ENCODE measurements at regions not wholly inside any gene's neighbourhood (a gene's known extent, or its start where the extent isn't known, plus 50 kb on each side); places are given as distances from the start of the nearest gene placed in this dataset.

DNA sequence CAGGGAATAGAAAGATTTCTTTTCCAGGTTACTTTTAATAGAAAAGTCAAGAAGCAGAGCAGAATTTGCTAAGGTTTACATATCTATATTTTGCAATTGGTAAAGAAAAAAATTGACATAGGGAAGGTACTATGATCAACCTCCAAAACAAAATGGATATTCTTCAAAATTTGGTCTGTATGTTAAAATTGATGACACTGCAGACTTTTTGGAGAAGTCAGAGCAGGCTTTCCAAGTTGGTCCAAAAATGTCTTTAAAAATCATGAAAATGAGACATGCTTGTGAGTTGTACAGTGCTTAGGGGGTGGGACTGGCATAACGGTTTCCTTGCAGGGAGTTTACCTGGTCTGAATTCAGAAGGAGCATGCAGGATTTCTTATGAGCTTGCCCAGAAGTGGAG lies 77.0 kb downstream of the TFPI2 start:
- Histone ChIP-seq H3K27me3 (ENCODE audit: control insufficient read depth in 4 of 4, insufficient read depth in 4 of 4, low read length in 3 of 4) (no peaks in the 10 kb centered on the region), H3K4me3 (ENCODE audit: low read depth in 1 of 3, low read length in 3 of 3) (no peak overlapping the region), H3K4me1 (ENCODE audit: control insufficient read depth in 4 of 4, insufficient read depth in 4 of 4, low read length in 3 of 4) (no peaks in the 10 kb centered on the region), H3K36me3 (ENCODE audit: control insufficient read depth in 4 of 4, insufficient read depth in 3 of 4, low read depth in 1 of 4, low read length in 3 of 4) (no peaks in the 10 kb centered on the region), H3K9ac (ENCODE audit: low read depth in 1 of 2, low read length in 2 of 2) (no peak overlapping the region), H3K9me3 (ENCODE audit: control insufficient read depth in 4 of 4, low read length in 3 of 4) (no peaks in the 10 kb centered on the region), H3K27ac (ENCODE audit: low read depth in 1 of 2, low read length in 2 of 2) (no peak overlapping the region)
- DNase-seq (ENCODE audit: low spot score) = no peak
- TF ChIP-seq JUND (IDR thresholded peaks at IDR 0.05) (no peak), HNF4A (conservative IDR thresholded peaks at IDR 0.05) (no peak)
- WGBS = 52% methylated on average over 1 of the region's 1 CpG

GRCh38 chr7:93812061-93812460 lies 78.5 kb downstream of the TFPI2 start:
- WGBS = 75% methylated on average over 4 of the region's 4 CpGs
- Histone ChIP-seq H3K27me3 (ENCODE audit: control insufficient read depth in 4 of 4, insufficient read depth in 4 of 4, low read length in 3 of 4) (no peaks in the 10 kb centered on the region), H3K36me3 (ENCODE audit: control insufficient read depth in 4 of 4, insufficient read depth in 3 of 4, low read depth in 1 of 4, low read length in 3 of 4) (no peaks in the 10 kb centered on the region), H3K27ac (ENCODE audit: low read depth in 1 of 2, low read length in 2 of 2) (no peak overlapping the region), H3K4me3 (ENCODE audit: low read depth in 1 of 3, low read length in 3 of 3) (no peak overlapping the region), H3K9ac (ENCODE audit: low read depth in 1 of 2, low read length in 2 of 2) (no peak overlapping the region), H3K9me3 (ENCODE audit: control insufficient read depth in 4 of 4, low read length in 3 of 4) (no peaks in the 10 kb centered on the region), H3K4me1 (ENCODE audit: control insufficient read depth in 4 of 4, insufficient read depth in 4 of 4, low read length in 3 of 4) (no peaks in the 10 kb centered on the region)
- no peak for TF ChIP-seq GABPA (IDR thresholded peaks at IDR 0.05 in 1 of 2, conservative IDR thresholded peaks at IDR 0.05 in 1 of 2)
- TF ChIP-seq EGR1 (IDR thresholded peaks at IDR 0.05; ENCODE audit: low read depth in 2 of 2) = no peak
- no peak for TF ChIP-seq REST (IDR thresholded peaks at IDR 0.05)
- TF ChIP-seq NR2F2 (IDR thresholded peaks at IDR 0.05) = no peak
- TF ChIP-seq, protein P1, sequence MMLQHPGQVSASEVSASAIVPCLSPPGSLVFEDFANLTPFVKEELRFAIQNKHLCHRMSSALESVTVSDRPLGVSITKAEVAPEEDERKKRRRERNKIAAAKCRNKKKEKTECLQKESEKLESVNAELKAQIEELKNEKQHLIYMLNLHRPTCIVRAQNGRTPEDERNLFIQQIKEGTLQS (IDR thresholded peaks at IDR 0.05) = no peak
- TF ChIP-seq, protein P2, sequence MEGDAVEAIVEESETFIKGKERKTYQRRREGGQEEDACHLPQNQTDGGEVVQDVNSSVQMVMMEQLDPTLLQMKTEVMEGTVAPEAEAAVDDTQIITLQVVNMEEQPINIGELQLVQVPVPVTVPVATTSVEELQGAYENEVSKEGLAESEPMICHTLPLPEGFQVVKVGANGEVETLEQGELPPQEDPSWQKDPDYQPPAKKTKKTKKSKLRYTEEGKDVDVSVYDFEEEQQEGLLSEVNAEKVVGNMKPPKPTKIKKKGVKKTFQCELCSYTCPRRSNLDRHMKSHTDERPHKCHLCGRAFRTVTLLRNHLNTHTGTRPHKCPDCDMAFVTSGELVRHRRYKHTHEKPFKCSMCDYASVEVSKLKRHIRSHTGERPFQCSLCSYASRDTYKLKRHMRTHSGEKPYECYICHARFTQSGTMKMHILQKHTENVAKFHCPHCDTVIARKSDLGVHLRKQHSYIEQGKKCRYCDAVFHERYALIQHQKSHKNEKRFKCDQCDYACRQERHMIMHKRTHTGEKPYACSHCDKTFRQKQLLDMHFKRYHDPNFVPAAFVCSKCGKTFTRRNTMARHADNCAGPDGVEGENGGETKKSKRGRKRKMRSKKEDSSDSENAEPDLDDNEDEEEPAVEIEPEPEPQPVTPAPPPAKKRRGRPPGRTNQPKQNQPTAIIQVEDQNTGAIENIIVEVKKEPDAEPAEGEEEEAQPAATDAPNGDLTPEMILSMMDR (IDR thresholded peaks at IDR 0.05; ENCODE audit: low read depth, low read length, missing input control) = no peak
- TF ChIP-seq RXRA (IDR thresholded peaks at IDR 0.05) = no peak
- TF ChIP-seq, protein P3, sequence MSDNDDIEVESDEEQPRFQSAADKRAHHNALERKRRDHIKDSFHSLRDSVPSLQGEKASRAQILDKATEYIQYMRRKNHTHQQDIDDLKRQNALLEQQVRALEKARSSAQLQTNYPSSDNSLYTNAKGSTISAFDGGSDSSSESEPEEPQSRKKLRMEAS (IDR thresholded peaks at IDR 0.05) = no peak
- TF ChIP-seq FOXA2 (IDR thresholded peaks at IDR 0.05) = no peak
- TF ChIP-seq HNF4G (IDR thresholded peaks at IDR 0.05) = no peak
- TF ChIP-seq SP1 (IDR thresholded peaks at IDR 0.05) = no peak
- TF ChIP-seq HNF4A (conservative IDR thresholded peaks at IDR 0.05) = no peak
- TF ChIP-seq, protein P4, sequence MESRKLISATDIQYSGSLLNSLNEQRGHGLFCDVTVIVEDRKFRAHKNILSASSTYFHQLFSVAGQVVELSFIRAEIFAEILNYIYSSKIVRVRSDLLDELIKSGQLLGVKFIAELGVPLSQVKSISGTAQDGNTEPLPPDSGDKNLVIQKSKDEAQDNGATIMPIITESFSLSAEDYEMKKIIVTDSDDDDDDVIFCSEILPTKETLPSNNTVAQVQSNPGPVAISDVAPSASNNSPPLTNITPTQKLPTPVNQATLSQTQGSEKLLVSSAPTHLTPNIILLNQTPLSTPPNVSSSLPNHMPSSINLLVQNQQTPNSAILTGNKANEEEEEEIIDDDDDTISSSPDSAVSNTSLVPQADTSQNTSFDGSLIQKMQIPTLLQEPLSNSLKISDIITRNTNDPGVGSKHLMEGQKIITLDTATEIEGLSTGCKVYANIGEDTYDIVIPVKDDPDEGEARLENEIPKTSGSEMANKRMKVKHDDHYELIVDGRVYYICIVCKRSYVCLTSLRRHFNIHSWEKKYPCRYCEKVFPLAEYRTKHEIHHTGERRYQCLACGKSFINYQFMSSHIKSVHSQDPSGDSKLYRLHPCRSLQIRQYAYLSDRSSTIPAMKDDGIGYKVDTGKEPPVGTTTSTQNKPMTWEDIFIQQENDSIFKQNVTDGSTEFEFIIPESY (IDR thresholded peaks at IDR 0.05) = no peak
- DNase-seq (ENCODE audit: low spot score) = no peak

Data from liver (tissue), 8 donors.